ENCODE measurements at regions not wholly inside any gene's neighbourhood (a gene's known extent, or its start where the extent isn't known, plus 50 kb on each side); places are given as distances from the start of the nearest gene placed in this dataset.

DNA sequence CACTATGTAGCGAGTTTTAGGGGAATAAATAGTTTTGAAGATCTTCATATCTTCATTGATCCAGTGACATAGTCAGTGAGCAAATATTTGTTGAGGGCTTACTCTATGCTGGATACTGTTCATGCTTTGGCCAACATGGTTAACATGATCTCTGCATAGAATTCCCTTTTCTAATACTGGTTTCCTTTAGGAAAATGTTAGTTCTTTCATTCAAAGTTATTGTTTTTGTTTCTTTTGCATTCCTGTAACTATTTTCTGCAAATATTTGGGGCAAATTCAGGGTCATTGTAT lies 226.5 kb downstream of the C12orf50 start:
- POLR2A ChIA-PET = no interaction called here
- TF ChIP-seq CTCF (IDR thresholded peaks at IDR 0.05) (no peak), EZH2 (IDR thresholded peaks at IDR 0.05; ENCODE audit: borderline replicate concordance, insufficient read depth, low read depth, low read length, poor library complexity, severe bottlenecking) (no peak)

DNA sequence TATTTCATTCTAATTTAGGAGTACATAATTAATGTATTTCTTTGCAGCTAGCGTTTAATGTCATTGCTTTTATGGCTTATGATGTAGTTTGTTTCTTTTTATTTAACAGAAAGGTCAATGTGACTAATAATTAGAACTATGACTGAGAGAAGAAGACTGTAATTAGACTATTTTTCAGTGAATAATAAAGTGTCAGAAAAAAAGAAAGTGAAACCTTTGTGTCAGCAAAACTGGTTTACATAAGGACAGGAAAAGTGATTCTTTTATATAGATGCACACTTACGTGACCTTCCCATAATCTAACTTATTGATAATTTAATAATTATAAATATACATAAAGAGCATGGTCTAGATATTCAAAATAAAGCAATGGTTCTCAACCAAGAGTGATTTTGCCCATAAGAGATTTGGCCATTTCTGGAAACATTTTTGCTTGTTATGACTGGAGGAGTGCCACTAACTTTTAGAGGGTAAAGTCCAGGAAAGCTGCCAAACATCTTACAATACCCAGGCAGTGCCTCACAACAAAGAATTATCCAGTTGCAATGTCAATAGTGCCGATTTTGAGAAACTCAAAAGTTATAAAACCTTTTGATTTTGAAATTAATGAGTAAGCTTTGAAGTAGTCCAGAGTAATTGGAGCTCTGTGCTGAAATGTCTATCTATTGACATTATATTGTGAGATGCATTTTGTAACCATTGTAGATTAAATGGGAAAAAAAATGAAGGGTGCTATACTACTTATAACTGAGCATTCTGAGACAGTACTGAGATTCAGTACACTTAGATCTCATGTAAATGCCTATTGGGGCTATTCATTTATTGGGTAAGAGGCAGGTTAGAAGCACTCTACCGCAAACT lies 227.1 kb downstream of the C12orf50 start:
- POLR2A ChIA-PET = no interaction called here
- DNase-seq (no peak), ATAC-seq (ENCODE audit: low read depth) (no peak)
- Mint-ChIP-seq H3K27ac (no peak overlapping the region), H3K4me1 (no peaks in the 10 kb centered on the region), H3K27me3 (no peaks in the 10 kb centered on the region), H3K4me3 (no peak overlapping the region), H3K9me3 (ENCODE audit: insufficient read depth) (no peaks in the 10 kb centered on the region)
- TF ChIP-seq CTCF (IDR thresholded peaks at IDR 0.05) (no peak), EZH2 (IDR thresholded peaks at IDR 0.05; ENCODE audit: borderline replicate concordance, insufficient read depth, low read depth, low read length, poor library complexity, severe bottlenecking) (no peak)
- H4K20me1 ChIP-seq (ENCODE audit: control insufficient read depth, insufficient read depth, low read length, poor library complexity, severe bottlenecking) = no peaks in the 10 kb centered on the region
- no peaks in the 10 kb centered on the region for H3K27me3 ChIP-seq (replicated peaks in 1 of 4; ENCODE audit: control extremely low read depth in 1 of 4, control insufficient read depth in 3 of 4, insufficient read depth in 4 of 4, low read length in 3 of 4)
- intact Hi-C loops (cut with micrococcal nuclease) = no loop called here
- no peak overlapping the region for H3K4me2 ChIP-seq (replicated peaks; ENCODE audit: low read depth, low read length, poor library complexity, severe bottlenecking)
- H3K36me3 ChIP-seq (replicated peaks in 1 of 2; ENCODE audit: control extremely low read depth in 1 of 2, control insufficient read depth in 1 of 2, extremely low read depth in 1 of 2, insufficient read depth in 2 of 2, low read length in 1 of 2) = no peaks in the 10 kb centered on the region
- H3K9ac ChIP-seq (ENCODE audit: low read length) = no peak overlapping the region
- CTCF ChIA-PET = no interaction called here
- 100% methylated on average over 1 of the region's 4 CpGs for WGBS (ENCODE audit: insufficient coverage)
- H3K9me3 ChIP-seq (ENCODE audit: control extremely low read depth in 1 of 3, control insufficient read depth in 2 of 3, insufficient read depth in 1 of 3, low read length in 2 of 3) = no peaks in the 10 kb centered on the region
- H3K27ac ChIP-seq (ENCODE audit: low read length in 2 of 2) = no peak overlapping the region
- H2AFZ ChIP-seq (ENCODE audit: insufficient read depth, low read depth, low read length, poor library complexity, severe bottlenecking) = no peak overlapping the region
- no peak overlapping the region for H3K4me3 ChIP-seq (ENCODE audit: control extremely low read depth in 1 of 5, extremely low read depth in 1 of 5, insufficient read depth in 1 of 5, low read depth in 2 of 5, low read length in 4 of 5)
- H3K79me2 ChIP-seq (ENCODE audit: control insufficient read depth, insufficient read depth, low read length) = no peaks in the 10 kb centered on the region
- no peaks in the 10 kb centered on the region for H3K4me1 ChIP-seq (ENCODE audit: control insufficient read depth in 2 of 2, insufficient read depth in 2 of 2, low read length in 2 of 2)

More for the DNA sequence above, 226.5 kb downstream of the C12orf50 start:
- H3K4me1 Mint-ChIP-seq = no peaks in the 10 kb centered on the region
- intact Hi-C loops (cut with micrococcal nuclease) = no loop called here
- CTCF ChIA-PET = no interaction called here
- Histone ChIP-seq H3K36me3 (replicated peaks in 1 of 2; ENCODE audit: control extremely low read depth in 1 of 2, control insufficient read depth in 1 of 2, extremely low read depth in 1 of 2, insufficient read depth in 2 of 2, low read length in 1 of 2) (no peaks in the 10 kb centered on the region), H3K4me3 (ENCODE audit: control extremely low read depth in 1 of 5, extremely low read depth in 1 of 5, insufficient read depth in 1 of 5, low read depth in 2 of 5, low read length in 4 of 5) (no peak overlapping the region), H3K27me3 (replicated peaks in 1 of 4; ENCODE audit: control extremely low read depth in 1 of 4, control insufficient read depth in 3 of 4, insufficient read depth in 4 of 4, low read length in 3 of 4) (no peaks in the 10 kb centered on the region), H3K27ac (ENCODE audit: low read length in 2 of 2) (no peak overlapping the region), H2AFZ (ENCODE audit: insufficient read depth, low read depth, low read length, poor library complexity, severe bottlenecking) (no peak overlapping the region), H3K9me3 (ENCODE audit: control extremely low read depth in 1 of 3, control insufficient read depth in 2 of 3, insufficient read depth in 1 of 3, low read length in 2 of 3) (no peaks in the 10 kb centered on the region), H3K79me2 (ENCODE audit: control insufficient read depth, insufficient read depth, low read length) (no peaks in the 10 kb centered on the region), H4K20me1 (ENCODE audit: control insufficient read depth, insufficient read depth, low read length, poor library complexity, severe bottlenecking) (no peaks in the 10 kb centered on the region), H3K4me2 (replicated peaks; ENCODE audit: low read depth, low read length, poor library complexity, severe bottlenecking) (no peak overlapping the region), H3K9ac (ENCODE audit: low read length) (no peak overlapping the region), H3K4me1 (ENCODE audit: control insufficient read depth in 2 of 2, insufficient read depth in 2 of 2, low read length in 2 of 2) (no peaks in the 10 kb centered on the region)
- H3K4me3 Mint-ChIP-seq = no peak overlapping the region
- no peaks in the 10 kb centered on the region for H3K27me3 Mint-ChIP-seq
- H3K27ac Mint-ChIP-seq = no peak overlapping the region
- ATAC-seq (ENCODE audit: low read depth) (no peak), DNase-seq (no peak)
- H3K9me3 Mint-ChIP-seq (ENCODE audit: insufficient read depth) = no peaks in the 10 kb centered on the region
- WGBS (ENCODE audit: insufficient coverage) = 40% methylated on average over 1 of the region's 1 CpG

All from B cell (primary cell).